ENCODE measurements at regions not wholly inside any gene's neighbourhood (a gene's known extent, or its start where the extent isn't known, plus 50 kb on each side); places are given as distances from the start of the nearest gene placed in this dataset.

- Histone ChIP-seq H3F3A (ENCODE audit: low read depth) (no peaks in the 10 kb centered on the region), H3K4me3 (ENCODE audit: low read length, poor library complexity, severe bottlenecking) (no peak overlapping the region), H3K4me2 (ENCODE audit: low read depth, low read length, poor library complexity, severe bottlenecking) (no peak overlapping the region), H3K9me2 (replicated peaks; ENCODE audit: low read depth, low read length) (no peaks in the 10 kb centered on the region), H3K79me2 (ENCODE audit: insufficient read depth, low read length) (no peaks in the 10 kb centered on the region), H3K9ac (ENCODE audit: low read depth, low read length, poor library complexity, severe bottlenecking) (no peak overlapping the region), H3K4me1 (ENCODE audit: insufficient read depth, low read length, poor library complexity, severe bottlenecking) (peaks cover 7% of the 10 kb centered on the region), H3K36me3 (ENCODE audit: insufficient read depth, low read length) (no peaks in the 10 kb centered on the region), H2AFZ (ENCODE audit: low read length) (peak overlapping the region; percentile 39; the same call in 1 of the 2 replicates), H3K27me3 (ENCODE audit: insufficient read depth, low read length, poor library complexity, severe bottlenecking) (no peaks in the 10 kb centered on the region), H4K20me1 (ENCODE audit: insufficient read depth, low read length, poor library complexity, severe bottlenecking) (no peaks in the 10 kb centered on the region), H3K9me3 (ENCODE audit: insufficient read depth, low read depth, low read length) (no peaks in the 10 kb centered on the region)
- TF ChIP-seq, protein P1, sequence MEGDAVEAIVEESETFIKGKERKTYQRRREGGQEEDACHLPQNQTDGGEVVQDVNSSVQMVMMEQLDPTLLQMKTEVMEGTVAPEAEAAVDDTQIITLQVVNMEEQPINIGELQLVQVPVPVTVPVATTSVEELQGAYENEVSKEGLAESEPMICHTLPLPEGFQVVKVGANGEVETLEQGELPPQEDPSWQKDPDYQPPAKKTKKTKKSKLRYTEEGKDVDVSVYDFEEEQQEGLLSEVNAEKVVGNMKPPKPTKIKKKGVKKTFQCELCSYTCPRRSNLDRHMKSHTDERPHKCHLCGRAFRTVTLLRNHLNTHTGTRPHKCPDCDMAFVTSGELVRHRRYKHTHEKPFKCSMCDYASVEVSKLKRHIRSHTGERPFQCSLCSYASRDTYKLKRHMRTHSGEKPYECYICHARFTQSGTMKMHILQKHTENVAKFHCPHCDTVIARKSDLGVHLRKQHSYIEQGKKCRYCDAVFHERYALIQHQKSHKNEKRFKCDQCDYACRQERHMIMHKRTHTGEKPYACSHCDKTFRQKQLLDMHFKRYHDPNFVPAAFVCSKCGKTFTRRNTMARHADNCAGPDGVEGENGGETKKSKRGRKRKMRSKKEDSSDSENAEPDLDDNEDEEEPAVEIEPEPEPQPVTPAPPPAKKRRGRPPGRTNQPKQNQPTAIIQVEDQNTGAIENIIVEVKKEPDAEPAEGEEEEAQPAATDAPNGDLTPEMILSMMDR (conservative IDR thresholded peaks at IDR 0.05; ENCODE audit: low read length), result no peak
- no peak for TF ChIP-seq EZH2phosphoT487 (IDR thresholded peaks at IDR 0.05; ENCODE audit: borderline replicate concordance)
Observed at GRCh38 chr3:177439694-177440269, 242.5 kb upstream of the TBL1XR1 start.

DNA sequence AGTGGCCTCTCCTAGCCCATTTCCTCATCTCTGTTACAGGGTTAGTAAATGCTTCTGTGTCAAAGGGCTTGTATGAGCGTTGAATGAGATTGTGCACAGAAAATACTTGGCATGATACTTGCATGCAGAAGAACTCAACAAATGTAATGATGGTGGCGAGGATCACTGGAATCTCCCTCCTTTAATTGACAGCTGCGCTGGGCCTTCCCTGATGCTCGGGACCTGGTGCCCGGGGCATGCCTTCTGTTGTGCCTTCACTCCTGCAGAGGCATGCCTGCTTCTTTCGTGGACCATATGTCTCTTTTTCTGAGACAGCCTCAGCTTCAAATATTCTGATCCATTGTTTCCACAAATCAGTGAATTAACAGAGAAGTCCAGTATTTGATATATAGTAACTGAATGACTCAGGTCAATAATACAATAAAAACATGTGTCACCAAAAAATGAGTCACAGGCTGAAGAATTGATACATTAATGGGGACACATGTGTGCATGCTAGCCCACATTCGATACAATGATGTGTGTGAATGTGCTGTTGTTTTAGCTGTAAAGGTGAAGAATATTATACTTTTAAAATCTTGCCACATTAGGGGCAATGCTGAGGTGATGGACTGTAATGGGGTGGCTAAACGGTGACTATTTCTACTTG lies 243.3 kb upstream of the TBL1XR1 start:
- Histone ChIP-seq H3K36me3 (ENCODE audit: insufficient read depth, low read length) (no peaks in the 10 kb centered on the region), H3K79me2 (ENCODE audit: insufficient read depth, low read length) (no peaks in the 10 kb centered on the region), H3K4me2 (ENCODE audit: low read depth, low read length, poor library complexity, severe bottlenecking) (no peak overlapping the region), H3K27me3 (ENCODE audit: insufficient read depth, low read length, poor library complexity, severe bottlenecking) (no peaks in the 10 kb centered on the region), H3K9ac (ENCODE audit: low read depth, low read length, poor library complexity, severe bottlenecking) (no peak overlapping the region), H3K4me1 (ENCODE audit: insufficient read depth, low read length, poor library complexity, severe bottlenecking) (peaks cover 7% of the 10 kb centered on the region), H3K9me2 (replicated peaks; ENCODE audit: low read depth, low read length) (no peaks in the 10 kb centered on the region), H3K4me3 (ENCODE audit: low read length, poor library complexity, severe bottlenecking) (no peak overlapping the region), H3F3A (ENCODE audit: low read depth) (no peaks in the 10 kb centered on the region), H2AFZ (ENCODE audit: low read length) (no peak overlapping the region), H3K9me3 (ENCODE audit: insufficient read depth, low read depth, low read length) (no peaks in the 10 kb centered on the region), H4K20me1 (ENCODE audit: insufficient read depth, low read length, poor library complexity, severe bottlenecking) (no peaks in the 10 kb centered on the region)
- no peak for TF ChIP-seq EZH2phosphoT487 (IDR thresholded peaks at IDR 0.05; ENCODE audit: borderline replicate concordance)

DNA sequence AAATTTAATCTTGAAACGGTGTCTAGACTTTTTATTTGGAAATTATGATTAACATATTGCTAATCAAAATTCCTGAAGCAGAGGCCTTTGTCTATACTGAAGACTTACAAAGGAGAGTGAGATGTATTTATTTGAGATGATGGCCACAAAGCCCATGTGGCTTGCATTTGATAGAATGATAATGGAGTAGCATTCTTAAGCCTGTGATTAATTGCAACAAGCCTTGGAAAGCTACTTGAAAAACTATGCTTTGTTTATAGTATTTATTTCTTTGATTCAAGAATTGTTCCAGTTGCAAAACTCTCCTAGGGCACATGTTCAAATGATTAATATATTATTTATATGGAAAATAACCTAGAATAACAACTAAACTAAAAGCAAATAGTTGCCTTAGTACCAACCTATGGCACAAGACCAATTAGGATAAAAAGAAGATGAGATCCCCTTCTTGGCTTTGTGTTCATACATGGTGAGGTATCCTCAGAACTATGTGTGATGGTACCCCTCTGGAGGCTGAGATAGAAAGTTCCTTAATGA lies 244.1 kb upstream of the TBL1XR1 start:
- Histone ChIP-seq H3K36me3 (ENCODE audit: insufficient read depth, low read length) (no peaks in the 10 kb centered on the region), H3K4me1 (ENCODE audit: insufficient read depth, low read length, poor library complexity, severe bottlenecking) (peaks cover 7% of the 10 kb centered on the region), H3K4me2 (ENCODE audit: low read depth, low read length, poor library complexity, severe bottlenecking) (no peak overlapping the region), H3K9ac (ENCODE audit: low read depth, low read length, poor library complexity, severe bottlenecking) (no peak overlapping the region), H4K20me1 (ENCODE audit: insufficient read depth, low read length, poor library complexity, severe bottlenecking) (no peaks in the 10 kb centered on the region), H3K79me2 (ENCODE audit: insufficient read depth, low read length) (no peaks in the 10 kb centered on the region), H3K27me3 (ENCODE audit: insufficient read depth, low read length, poor library complexity, severe bottlenecking) (no peaks in the 10 kb centered on the region), H2AFZ (ENCODE audit: low read length) (no peak overlapping the region), H3K9me2 (replicated peaks; ENCODE audit: low read depth, low read length) (no peaks in the 10 kb centered on the region), H3K4me3 (ENCODE audit: low read length, poor library complexity, severe bottlenecking) (no peak overlapping the region), H3K9me3 (ENCODE audit: insufficient read depth, low read depth, low read length) (no peaks in the 10 kb centered on the region), H3F3A (ENCODE audit: low read depth) (no peaks in the 10 kb centered on the region)
- TF ChIP-seq, protein P1 (conservative IDR thresholded peaks at IDR 0.05; ENCODE audit: low read length), result no peak
- no peak for TF ChIP-seq EZH2phosphoT487 (IDR thresholded peaks at IDR 0.05; ENCODE audit: borderline replicate concordance)

All from Loucy (cell line).